ENCODE measurements at regions not wholly inside any gene's neighbourhood (a gene's known extent, or its start where the extent isn't known, plus 50 kb on each side); places are given as distances from the start of the nearest gene placed in this dataset.

- TF ChIP-seq, protein P1, sequence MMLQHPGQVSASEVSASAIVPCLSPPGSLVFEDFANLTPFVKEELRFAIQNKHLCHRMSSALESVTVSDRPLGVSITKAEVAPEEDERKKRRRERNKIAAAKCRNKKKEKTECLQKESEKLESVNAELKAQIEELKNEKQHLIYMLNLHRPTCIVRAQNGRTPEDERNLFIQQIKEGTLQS (IDR thresholded peaks at IDR 0.05): no peak
- TF ChIP-seq HNF4A (conservative IDR thresholded peaks at IDR 0.05) (no peak), FOXA2 (IDR thresholded peaks at IDR 0.05) (no peak), JUND (IDR thresholded peaks at IDR 0.05) (no peak), SP1 (IDR thresholded peaks at IDR 0.05) (no peak), GABPA (IDR thresholded peaks at IDR 0.05 in 1 of 2, conservative IDR thresholded peaks at IDR 0.05 in 1 of 2) (no peak)
- TF ChIP-seq, protein P2, sequence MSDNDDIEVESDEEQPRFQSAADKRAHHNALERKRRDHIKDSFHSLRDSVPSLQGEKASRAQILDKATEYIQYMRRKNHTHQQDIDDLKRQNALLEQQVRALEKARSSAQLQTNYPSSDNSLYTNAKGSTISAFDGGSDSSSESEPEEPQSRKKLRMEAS (IDR thresholded peaks at IDR 0.05): no peak
Measured at GRCh38 chr17:71664861-71665260, 456.0 kb upstream of the SOX9 start (continued).

DNA sequence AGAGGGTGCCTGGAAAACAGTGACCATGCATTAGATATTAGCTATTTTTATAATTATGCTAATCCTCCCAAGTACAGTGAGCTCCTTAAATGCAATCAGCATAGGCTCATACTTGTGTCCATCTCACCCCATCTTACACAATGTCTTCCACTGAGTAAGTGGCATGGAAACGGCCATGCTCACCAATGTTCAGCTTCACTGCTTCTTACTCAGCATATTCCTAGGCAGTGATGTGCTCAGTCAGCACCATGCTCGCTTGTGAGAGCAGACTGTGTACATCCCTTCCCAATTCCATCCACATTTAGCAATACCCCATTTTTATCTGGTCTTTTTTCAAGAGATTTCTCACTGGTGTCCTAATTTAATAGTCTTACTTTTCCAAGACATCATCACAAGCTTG lies 454.8 kb upstream of the SOX9 start:
- WGBS: 70% methylated on average over 2 of the region's 2 CpGs
- H3K36me3 ChIP-seq (ENCODE audit: control insufficient read depth in 4 of 4, insufficient read depth in 3 of 4, low read depth in 1 of 4, low read length in 3 of 4): no peaks in the 10 kb centered on the region
- H3K27ac ChIP-seq (ENCODE audit: low read depth in 1 of 2, low read length in 2 of 2): no peak overlapping the region
- TF ChIP-seq NR2F2 (IDR thresholded peaks at IDR 0.05) (no peak), FOXA2 (IDR thresholded peaks at IDR 0.05) (no peak), SP1 (IDR thresholded peaks at IDR 0.05) (no peak), HNF4G (IDR thresholded peaks at IDR 0.05) (no peak), CTCF (IDR thresholded peaks at IDR 0.05; ENCODE audit: low read depth, low read length, missing input control) (no peak), RAD21 (IDR thresholded peaks at IDR 0.05) (no peak), HNF4A (conservative IDR thresholded peaks at IDR 0.05) (no peak), TAF1 (conservative IDR thresholded peaks at IDR 0.05) (no peak), FOXA1 (IDR thresholded peaks at IDR 0.05) (no peak), YY1 (IDR thresholded peaks at IDR 0.05) (no peak), ZBTB33 (IDR thresholded peaks at IDR 0.05) (no peak), GABPA (IDR thresholded peaks at IDR 0.05 in 1 of 2, conservative IDR thresholded peaks at IDR 0.05 in 1 of 2) (no peak)
- TF ChIP-seq, protein P3, sequence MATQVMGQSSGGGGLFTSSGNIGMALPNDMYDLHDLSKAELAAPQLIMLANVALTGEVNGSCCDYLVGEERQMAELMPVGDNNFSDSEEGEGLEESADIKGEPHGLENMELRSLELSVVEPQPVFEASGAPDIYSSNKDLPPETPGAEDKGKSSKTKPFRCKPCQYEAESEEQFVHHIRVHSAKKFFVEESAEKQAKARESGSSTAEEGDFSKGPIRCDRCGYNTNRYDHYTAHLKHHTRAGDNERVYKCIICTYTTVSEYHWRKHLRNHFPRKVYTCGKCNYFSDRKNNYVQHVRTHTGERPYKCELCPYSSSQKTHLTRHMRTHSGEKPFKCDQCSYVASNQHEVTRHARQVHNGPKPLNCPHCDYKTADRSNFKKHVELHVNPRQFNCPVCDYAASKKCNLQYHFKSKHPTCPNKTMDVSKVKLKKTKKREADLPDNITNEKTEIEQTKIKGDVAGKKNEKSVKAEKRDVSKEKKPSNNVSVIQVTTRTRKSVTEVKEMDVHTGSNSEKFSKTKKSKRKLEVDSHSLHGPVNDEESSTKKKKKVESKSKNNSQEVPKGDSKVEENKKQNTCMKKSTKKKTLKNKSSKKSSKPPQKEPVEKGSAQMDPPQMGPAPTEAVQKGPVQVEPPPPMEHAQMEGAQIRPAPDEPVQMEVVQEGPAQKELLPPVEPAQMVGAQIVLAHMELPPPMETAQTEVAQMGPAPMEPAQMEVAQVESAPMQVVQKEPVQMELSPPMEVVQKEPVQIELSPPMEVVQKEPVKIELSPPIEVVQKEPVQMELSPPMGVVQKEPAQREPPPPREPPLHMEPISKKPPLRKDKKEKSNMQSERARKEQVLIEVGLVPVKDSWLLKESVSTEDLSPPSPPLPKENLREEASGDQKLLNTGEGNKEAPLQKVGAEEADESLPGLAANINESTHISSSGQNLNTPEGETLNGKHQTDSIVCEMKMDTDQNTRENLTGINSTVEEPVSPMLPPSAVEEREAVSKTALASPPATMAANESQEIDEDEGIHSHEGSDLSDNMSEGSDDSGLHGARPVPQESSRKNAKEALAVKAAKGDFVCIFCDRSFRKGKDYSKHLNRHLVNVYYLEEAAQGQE (IDR thresholded peaks at IDR 0.05): no peak
- TF ChIP-seq, protein P1 (IDR thresholded peaks at IDR 0.05): no peak
- peaks cover 0 to 3% (median 0%) of the 10 kb centered on the region in 4 donors for H3K27me3 ChIP-seq (ENCODE audit: control insufficient read depth in 4 of 4, insufficient read depth in 4 of 4, low read length in 3 of 4)
- H3K4me1 ChIP-seq (ENCODE audit: control insufficient read depth in 4 of 4, insufficient read depth in 4 of 4, low read length in 3 of 4): no peaks in the 10 kb centered on the region
- no peak overlapping the region for H3K9ac ChIP-seq (ENCODE audit: low read depth in 1 of 2, low read length in 2 of 2)
- H3K4me3 ChIP-seq (ENCODE audit: low read depth in 1 of 3, low read length in 3 of 3): no peak overlapping the region
- DNase-seq (ENCODE audit: low spot score): no peak
- peaks cover 0 to 11% (median 2%) of the 10 kb centered on the region in 4 donors for H3K9me3 ChIP-seq (ENCODE audit: control insufficient read depth in 4 of 4, low read length in 3 of 4)

Data from liver (tissue), 8 donors.